Head of caudate nucleus (tissue), 42 donors: ENCODE measurements at regions not wholly inside any gene's neighbourhood (a gene's known extent, or its start where the extent isn't known, plus 50 kb on each side); places are given as distances from the start of the nearest gene placed in this dataset.
"Not testable (repeated sequence)": the region's sequence is repeated elsewhere in the genome, so short reads cannot be mapped to it uniquely, and the experiment has no call there.

Experiments
- DNase-seq, 42 donors: peaks; one replicate each; pipeline versions ENCODE4 v3.0.0 to v3.0.0-alpha.2; 2020 to 2021; ENCODE audit warnings: mixed read lengths in 7 of 42
- intact Hi-C: fragments of 100-400 bp; cut with DNase I; formaldehyde crosslinking; loops from one replicate; pipeline ENCODE4 v1.15.0; 2022

GRCh38 chr5:50582699-50583098, 83.7 kb upstream of the PARP8 start:
- intact Hi-C loops: no loop called here

DNA sequence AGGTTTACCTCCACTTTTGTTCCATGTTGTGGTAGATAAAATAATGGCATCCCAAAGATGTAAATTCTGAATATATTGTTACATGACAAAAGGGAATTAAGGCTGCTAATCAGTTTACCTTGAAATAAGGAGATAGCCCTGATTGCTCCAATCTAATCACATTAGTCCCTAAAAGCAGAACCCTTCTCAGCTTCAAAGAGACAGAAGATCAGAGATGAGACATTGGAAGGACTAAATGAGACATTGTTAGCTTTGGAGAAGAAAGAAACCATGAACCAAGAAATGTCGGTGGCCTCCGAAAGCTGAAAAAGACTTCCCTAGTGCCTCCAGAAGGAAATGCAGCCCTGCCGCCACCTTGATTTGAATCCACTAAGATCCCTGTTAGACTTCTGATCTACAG, 82.8 kb upstream of the PARP8 start:
- no peak for DNase-seq
- intact Hi-C loops: no loop called here

More at GRCh38 chr5:50582699-50583098, 83.7 kb upstream of the PARP8 start:
- no peak for DNase-seq

DNA sequence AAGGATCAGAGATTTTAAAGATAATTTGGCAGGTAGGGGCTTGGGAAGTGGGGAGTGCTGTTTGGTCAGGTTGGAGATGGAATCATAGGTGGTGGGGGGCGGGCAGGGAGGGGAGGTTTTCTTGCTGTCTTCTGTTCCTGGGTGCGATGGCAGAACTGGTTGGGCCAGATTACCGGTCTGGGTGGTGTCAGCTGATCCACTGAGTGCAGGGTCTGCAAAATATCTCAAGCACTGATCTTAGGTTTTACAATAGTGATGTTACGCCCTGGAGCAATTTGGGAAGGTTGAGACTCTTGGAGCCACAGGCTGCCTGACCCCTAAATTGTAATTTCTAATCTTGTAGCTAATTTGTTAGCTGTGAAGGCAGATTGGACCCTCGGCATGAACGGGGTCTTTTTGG, 78.0 kb upstream of the PARP8 start:
- intact Hi-C loops, DNase-seq: not testable (repeated sequence)

DNA sequence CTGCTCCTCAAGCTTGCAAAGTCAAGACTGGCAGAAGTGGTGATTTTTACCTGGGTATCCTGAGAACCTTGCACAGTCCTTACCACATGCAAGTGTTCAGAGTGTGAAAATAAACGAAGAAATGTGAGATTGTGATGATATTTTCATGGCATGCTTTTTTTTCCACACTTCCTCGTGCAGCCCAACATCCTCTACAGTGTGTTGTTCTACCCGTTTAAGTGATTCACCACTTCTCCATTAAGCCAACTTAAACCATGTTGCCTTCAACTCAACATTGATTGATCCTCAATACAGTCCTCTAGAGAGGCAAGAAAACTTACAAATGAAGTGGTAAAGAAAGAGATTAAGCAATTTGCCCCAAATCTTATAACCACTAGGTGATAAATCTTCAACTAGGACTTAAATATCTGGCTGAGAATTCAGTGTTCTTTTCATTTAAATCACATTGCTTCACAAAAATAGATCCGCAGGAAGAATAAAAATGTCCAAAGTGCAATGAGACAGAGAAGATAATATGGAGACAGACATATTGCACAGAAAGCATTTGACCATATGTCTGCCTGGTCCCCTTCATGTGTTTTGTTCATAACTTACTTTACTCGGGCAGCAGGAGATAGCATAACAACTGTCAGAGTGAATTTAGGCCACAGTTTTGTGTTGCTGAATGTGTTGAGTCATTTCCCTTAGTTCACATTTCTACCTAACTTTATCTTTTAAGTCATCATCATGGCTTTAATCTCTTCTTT, 75.8 kb upstream of the PARP8 start:
- DNase-seq, intact Hi-C loops: not testable (repeated sequence)

GRCh38 chr5:50591338-50591737, 75.1 kb upstream of the PARP8 start:
- DNase-seq, intact Hi-C loops: not testable (repeated sequence)

GRCh38 chr5:50593681-50594080, 72.8 kb upstream of the PARP8 start:
- intact Hi-C loops: no loop called here
- DNase-seq: no peak

DNA sequence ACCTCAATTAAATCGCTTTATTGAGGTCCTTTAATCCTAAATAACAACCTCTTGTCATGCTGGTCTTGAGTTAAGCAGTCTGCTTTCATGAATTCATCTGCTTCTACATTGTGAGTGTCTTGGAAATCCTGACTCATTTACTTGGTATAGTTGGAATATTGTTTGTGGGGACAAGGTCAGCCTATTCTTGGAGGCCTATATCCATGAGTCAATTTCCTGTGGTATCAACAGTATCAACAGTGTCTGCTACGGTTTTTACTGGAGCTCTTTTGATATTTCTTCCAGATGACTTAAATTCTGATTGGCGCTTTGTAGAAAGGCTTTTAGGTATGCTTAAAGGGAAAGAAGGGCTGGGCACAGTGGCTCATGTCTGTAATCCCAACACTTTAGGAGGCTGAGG, 71.2 kb upstream of the PARP8 start:
- intact Hi-C loops: no loop called here
- no peak for DNase-seq

DNA sequence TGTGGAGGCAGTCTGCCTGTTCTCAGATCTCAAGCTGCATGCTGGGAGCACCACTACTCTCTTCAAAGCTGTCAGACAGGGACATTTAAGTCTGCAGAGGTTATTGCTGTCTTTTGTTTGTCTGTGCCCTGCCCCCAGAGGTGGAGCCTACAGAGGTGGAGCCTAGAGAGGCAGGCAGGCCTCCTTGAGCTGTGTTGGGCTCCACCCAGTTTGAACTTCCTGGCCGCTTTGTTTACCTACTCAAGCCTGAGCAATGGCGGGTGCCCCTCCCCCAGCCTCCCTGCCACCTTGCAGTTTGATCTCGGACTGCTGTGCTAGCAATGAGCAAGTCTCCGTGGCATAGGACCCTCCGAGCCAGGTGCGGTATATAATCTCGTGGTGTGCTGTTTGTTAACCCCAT, 64.9 kb upstream of the PARP8 start:
- DNase-seq, intact Hi-C loops: not testable (repeated sequence)

GRCh38 chr5:50606179-50606578, 60.3 kb upstream of the PARP8 start:
- no peak for DNase-seq
- intact Hi-C loops: no loop called here

GRCh38 chr5:50607456-50607855, 59.0 kb upstream of the PARP8 start:
- intact Hi-C loops, DNase-seq: not testable (repeated sequence)

DNA sequence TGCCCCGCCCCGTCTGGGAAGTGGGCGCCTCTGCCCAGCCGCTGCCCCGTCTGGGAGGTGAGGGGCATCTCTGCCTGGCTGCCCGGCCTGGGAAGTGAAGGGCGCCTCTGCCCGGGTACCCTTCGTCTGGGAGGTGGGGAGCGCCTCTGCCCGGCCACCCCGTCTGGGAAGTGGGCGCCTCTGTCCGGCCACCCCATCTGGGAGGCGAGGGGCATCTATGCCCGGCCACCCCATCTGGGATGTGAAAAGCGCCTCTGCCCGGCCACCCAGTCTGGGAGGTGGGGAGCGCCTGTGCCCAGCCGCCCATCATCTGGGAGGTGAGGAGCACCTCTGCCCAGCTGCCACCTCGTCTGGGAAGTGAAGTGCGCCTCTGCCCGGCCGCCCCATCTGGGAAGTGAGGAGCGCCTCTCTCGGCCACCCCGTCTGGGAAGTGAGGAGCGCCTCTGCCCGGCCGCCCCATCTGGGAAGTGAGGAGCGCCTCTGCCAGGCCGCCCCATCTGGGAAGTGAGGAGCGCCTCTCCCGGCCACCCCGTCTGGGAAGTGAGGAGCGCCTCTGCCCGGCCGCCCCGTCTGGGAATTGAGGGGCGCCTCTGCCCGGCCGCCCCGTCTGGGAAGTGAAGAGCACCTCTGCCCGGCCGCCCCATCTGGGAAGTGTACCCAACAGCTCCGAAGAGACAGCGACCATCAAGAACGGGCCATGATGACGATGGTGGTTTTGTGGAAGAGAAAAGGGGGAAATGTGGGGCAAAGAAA, 58.3 kb upstream of the PARP8 start:
- DNase-seq, intact Hi-C loops: not testable (repeated sequence)

DNA sequence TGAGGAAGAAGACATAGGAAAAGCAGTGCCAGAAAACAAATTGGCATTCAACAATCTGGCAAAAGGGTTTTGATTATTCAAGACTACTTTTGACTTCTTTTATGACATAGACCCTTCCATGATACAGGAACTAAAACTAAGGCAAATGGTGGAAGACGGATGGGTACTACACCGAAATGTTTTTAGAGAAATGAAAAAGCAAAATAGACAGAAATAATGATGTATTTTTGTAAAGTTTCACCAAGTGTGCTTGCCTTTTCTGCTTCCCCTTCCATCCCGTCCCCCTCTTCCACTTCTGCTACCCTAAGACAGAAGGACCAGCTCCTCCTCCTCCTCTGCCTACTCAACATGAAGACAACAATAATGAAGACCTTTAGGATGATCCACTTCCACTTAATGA, 53.4 kb upstream of the PARP8 start:
- intact Hi-C loops, DNase-seq: not testable (repeated sequence)
